Epithelial cell of proximal tubule (primary cell): ENCODE measurements at regions not wholly inside any gene's neighbourhood (a gene's known extent, or its start where the extent isn't known, plus 50 kb on each side); places are given as distances from the start of the nearest gene placed in this dataset.

Source experiments
- DNase-seq: peaks from one replicate; pipeline ENCODE4 v3.0.0-alpha.2; 2011; ENCODE audit warnings: low read depth
- H3K4me3 ChIP-seq: 2 replicates; pipeline ENCODE4 v1.5.1; 2011; ENCODE audit warnings: low read depth, mild to moderate bottlenecking, low read length
- CTCF ChIP-seq: conservative IDR thresholded peaks from 2 replicates; pipeline ENCODE4 v1.5.1; 2012; ENCODE audit warnings: low read depth, mild to moderate bottlenecking, low read length

- no peak for DNase-seq
- no peak for TF ChIP-seq CTCF
- H3K4me3 ChIP-seq = no peak overlapping the region
Measured at GRCh38 chr12:118704527-118705241, 276.7 kb upstream of the SRRM4 start.

- no peak for DNase-seq
- TF ChIP-seq CTCF = no peak
- no peak overlapping the region for H3K4me3 ChIP-seq
Measured at GRCh38 chr12:118706437-118706836, 274.9 kb upstream of the SRRM4 start.

- DNase-seq = no peak
- H3K4me3 ChIP-seq = no peak overlapping the region
- no peak for TF ChIP-seq CTCF
Measured at GRCh38 chr12:118709946-118710345, 271.4 kb upstream of the SRRM4 start.

- no peak overlapping the region for H3K4me3 ChIP-seq
- DNase-seq = no peak
- TF ChIP-seq CTCF = no peak
Measured at GRCh38 chr12:118711185-118711584, 270.2 kb upstream of the SRRM4 start.

GRCh38 chr12:118714051-118714460 lies 267.3 kb upstream of the SRRM4 start:
- DNase-seq = no peak
- H3K4me3 ChIP-seq = no peak overlapping the region
- peak; percentile 42 for TF ChIP-seq CTCF

GRCh38 chr12:118714500-118714899 lies 266.8 kb upstream of the SRRM4 start:
- no peak for TF ChIP-seq CTCF
- H3K4me3 ChIP-seq = no peak overlapping the region
- no peak for DNase-seq

GRCh38 chr12:118715647-118716046 lies 265.7 kb upstream of the SRRM4 start:
- no peak for DNase-seq
- no peak overlapping the region for H3K4me3 ChIP-seq
- TF ChIP-seq CTCF = no peak
